ENCODE measurements at regions not wholly inside any gene's neighbourhood (a gene's known extent, or its start where the extent isn't known, plus 50 kb on each side); places are given as distances from the start of the nearest gene placed in this dataset.

DNA sequence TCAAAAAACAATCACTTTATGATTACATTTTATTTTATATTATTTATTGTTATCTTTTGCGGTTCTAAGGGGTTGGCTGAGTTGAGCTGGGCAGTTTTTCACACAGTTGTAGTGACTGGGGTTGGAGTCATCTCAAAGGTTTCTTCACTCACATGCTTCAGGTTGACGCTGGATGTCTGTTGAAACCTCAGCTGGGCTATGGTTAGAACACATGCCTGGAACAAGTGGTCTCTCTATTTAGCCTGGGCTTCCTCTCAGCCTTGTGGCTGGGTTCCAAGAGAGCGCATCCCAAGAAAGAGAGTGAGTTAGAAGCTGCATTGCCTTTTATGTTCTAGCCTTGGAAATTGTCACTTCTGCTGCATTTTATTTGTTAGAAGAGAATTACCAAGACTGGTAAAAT, 87.4 kb downstream of the CBLL2 start:
- no peak for TF ChIP-seq NFE2L1 (tag; IDR thresholded peaks at IDR 0.05; ENCODE audit: borderline replicate concordance, low read depth)
- no peak for TF ChIP-seq TRIM28 (IDR thresholded peaks at IDR 0.05)
- TF ChIP-seq, protein P1, sequence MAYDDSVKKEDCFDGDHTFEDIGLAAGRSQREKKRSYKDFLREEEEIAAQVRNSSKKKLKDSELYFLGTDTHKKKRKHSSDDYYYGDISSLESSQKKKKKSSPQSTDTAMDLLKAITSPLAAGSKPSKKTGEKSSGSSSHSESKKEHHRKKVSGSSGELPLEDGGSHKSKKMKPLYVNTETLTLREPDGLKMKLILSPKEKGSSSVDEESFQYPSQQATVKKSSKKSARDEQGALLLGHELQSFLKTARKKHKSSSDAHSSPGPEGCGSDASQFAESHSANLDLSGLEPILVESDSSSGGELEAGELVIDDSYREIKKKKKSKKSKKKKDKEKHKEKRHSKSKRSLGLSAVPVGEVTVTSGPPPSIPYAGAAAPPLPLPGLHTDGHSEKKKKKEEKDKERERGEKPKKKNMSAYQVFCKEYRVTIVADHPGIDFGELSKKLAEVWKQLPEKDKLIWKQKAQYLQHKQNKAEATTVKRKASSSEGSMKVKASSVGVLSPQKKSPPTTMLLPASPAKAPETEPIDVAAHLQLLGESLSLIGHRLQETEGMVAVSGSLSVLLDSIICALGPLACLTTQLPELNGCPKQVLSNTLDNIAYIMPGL (CRISPR knock-in tag; IDR thresholded peaks at IDR 0.05) = no peak
- no peak for TF ChIP-seq PTTG1 (tag; IDR thresholded peaks at IDR 0.05; ENCODE audit: low read depth)
- TF ChIP-seq, protein P2, sequence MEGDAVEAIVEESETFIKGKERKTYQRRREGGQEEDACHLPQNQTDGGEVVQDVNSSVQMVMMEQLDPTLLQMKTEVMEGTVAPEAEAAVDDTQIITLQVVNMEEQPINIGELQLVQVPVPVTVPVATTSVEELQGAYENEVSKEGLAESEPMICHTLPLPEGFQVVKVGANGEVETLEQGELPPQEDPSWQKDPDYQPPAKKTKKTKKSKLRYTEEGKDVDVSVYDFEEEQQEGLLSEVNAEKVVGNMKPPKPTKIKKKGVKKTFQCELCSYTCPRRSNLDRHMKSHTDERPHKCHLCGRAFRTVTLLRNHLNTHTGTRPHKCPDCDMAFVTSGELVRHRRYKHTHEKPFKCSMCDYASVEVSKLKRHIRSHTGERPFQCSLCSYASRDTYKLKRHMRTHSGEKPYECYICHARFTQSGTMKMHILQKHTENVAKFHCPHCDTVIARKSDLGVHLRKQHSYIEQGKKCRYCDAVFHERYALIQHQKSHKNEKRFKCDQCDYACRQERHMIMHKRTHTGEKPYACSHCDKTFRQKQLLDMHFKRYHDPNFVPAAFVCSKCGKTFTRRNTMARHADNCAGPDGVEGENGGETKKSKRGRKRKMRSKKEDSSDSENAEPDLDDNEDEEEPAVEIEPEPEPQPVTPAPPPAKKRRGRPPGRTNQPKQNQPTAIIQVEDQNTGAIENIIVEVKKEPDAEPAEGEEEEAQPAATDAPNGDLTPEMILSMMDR (IDR thresholded peaks at IDR 0.05 in 2 of 3, conservative IDR thresholded peaks at IDR 0.05 in 1 of 3; ENCODE audit: insufficient read depth in 2 of 3, low read depth in 1 of 3, low read length in 3 of 3) = no peak
- no peak for TF ChIP-seq EP300 (IDR thresholded peaks at IDR 0.05; ENCODE audit: low read length)
- TF ChIP-seq, protein P3, sequence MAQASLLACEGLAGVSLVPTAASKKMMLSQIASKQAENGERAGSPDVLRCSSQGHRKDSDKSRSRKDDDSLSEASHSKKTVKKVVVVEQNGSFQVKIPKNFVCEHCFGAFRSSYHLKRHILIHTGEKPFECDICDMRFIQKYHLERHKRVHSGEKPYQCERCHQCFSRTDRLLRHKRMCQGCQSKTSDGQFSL (CRISPR knock-in tag; IDR thresholded peaks at IDR 0.05) = no peak
- TF ChIP-seq, protein P3 (tag; IDR thresholded peaks at IDR 0.05) = no peak
- no peak for TF ChIP-seq SP1 (CRISPR knock-in tag; IDR thresholded peaks at IDR 0.05)
- TF ChIP-seq ETV5 (CRISPR knock-in tag; IDR thresholded peaks at IDR 0.05; ENCODE audit: low read depth) = no peak
- no peak for TF ChIP-seq CTBP1 (IDR thresholded peaks at IDR 0.05; ENCODE audit: borderline replicate concordance)
- TF ChIP-seq, protein P4, sequence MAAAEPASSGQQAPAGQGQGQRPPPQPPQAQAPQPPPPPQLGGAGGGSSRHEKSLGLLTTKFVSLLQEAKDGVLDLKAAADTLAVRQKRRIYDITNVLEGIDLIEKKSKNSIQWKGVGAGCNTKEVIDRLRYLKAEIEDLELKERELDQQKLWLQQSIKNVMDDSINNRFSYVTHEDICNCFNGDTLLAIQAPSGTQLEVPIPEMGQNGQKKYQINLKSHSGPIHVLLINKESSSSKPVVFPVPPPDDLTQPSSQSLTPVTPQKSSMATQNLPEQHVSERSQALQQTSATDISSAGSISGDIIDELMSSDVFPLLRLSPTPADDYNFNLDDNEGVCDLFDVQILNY (CRISPR knock-in tag; IDR thresholded peaks at IDR 0.05) = no peak
- no peak for TF ChIP-seq ZNF143 (CRISPR knock-in tag; IDR thresholded peaks at IDR 0.05)
- TF ChIP-seq BMI1 (IDR thresholded peaks at IDR 0.05; ENCODE audit: low read length) = no peak
- TF ChIP-seq NFYB (IDR thresholded peaks at IDR 0.05; ENCODE audit: extremely low read depth, insufficient read length) = no peak
